Brain microvascular endothelial cell (primary cell): ENCODE measurements at regions not wholly inside any gene's neighbourhood (a gene's known extent, or its start where the extent isn't known, plus 50 kb on each side); places are given as distances from the start of the nearest gene placed in this dataset.

ENCODE experiments used
- DNase-seq: peaks from one replicate; pipeline ENCODE4 v3.0.0-alpha.2; 2020
- H3K27ac ChIP-seq: fragments of 250-450 bp; sonication (Bioruptor Pico); 2 replicates; pipeline ENCODE4 v1.5.1; 2020; ENCODE audit warnings: mild to moderate bottlenecking, moderate library complexity
- H3K27me3 ChIP-seq: fragments of 250-450 bp; sonication (Bioruptor Pico); replicated peaks from 2 replicates; pipeline ENCODE4 v1.5.1; 2020; ENCODE audit warnings: mild to moderate bottlenecking
- H3K36me3 ChIP-seq: fragments of 250-450 bp; sonication (Bioruptor Pico); replicated peaks from 2 replicates; pipeline ENCODE4 v1.5.1; 2020; ENCODE audit warnings: mild to moderate bottlenecking
- H3K4me3 ChIP-seq: 2 replicates; pipeline ENCODE4 v1.5.1; 2011; ENCODE audit warnings: low read depth, mild to moderate bottlenecking, control low read depth, low read length, moderate library complexity
- in situ Hi-C: cut with HindIII; loops from 2 replicates; pipeline ENCODE4 v1.10.0; 2017; ENCODE audit warnings: low sequenced_read_pairs, low pct_ligation_motif_present
- TF ChIP-seq, protein P1 (sequence below): IDR thresholded peaks from 2 replicates; pipeline ENCODE4 v1.5.1; 2011; ENCODE audit warnings: low read depth, mild to moderate bottlenecking, moderate library complexity, low read length, control low read depth, inconsistent platforms; ENCODE audit errors: missing control alignments

DNA sequence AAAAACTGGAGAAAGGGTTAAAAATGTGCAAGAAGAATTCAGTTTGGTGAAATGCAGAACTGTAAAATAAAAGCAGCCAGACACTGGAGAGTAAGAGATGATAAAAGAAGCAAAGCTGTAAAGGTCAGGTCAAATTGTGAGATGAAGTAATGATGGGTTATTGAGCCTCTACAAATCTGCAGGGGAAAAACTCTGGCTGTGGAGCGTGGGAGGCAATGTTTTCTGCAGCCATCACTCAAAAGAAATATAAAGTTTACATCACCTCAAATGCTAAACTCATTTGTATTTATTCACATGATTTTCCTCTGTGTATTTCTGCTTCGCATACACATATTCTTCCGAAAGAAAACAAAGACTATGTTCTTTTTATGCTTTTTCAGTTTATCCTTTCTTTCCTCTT, 158.8 kb upstream of the GPR149 start:
- in situ Hi-C loops: no loop called here

DNA sequence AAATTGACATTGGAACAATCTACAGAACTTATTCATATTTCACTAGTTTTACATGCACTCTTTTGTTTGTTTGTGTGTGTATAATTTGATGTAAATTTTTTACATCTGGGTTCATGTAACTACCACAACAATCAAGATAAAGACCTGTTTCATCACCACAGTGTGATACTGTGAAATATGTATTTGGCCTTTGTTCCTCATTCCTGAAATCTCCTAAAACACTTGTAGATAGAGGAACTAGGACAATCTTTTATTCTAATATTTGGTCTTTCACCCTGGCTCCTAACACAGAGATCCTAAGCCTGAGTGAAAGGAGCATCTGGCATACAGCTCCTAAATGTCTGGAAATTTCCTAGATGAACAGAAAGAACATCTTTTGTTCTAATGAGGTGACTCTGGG, 155.0 kb upstream of the GPR149 start:
- DNase-seq: no peak
- no peak overlapping the region for H3K4me3 ChIP-seq
- H3K27ac ChIP-seq: no peak overlapping the region
- in situ Hi-C loops: no loop called here
- no peaks in the 10 kb centered on the region for H3K36me3 ChIP-seq
- H3K27me3 ChIP-seq: no peaks in the 10 kb centered on the region
- TF ChIP-seq, protein P1, sequence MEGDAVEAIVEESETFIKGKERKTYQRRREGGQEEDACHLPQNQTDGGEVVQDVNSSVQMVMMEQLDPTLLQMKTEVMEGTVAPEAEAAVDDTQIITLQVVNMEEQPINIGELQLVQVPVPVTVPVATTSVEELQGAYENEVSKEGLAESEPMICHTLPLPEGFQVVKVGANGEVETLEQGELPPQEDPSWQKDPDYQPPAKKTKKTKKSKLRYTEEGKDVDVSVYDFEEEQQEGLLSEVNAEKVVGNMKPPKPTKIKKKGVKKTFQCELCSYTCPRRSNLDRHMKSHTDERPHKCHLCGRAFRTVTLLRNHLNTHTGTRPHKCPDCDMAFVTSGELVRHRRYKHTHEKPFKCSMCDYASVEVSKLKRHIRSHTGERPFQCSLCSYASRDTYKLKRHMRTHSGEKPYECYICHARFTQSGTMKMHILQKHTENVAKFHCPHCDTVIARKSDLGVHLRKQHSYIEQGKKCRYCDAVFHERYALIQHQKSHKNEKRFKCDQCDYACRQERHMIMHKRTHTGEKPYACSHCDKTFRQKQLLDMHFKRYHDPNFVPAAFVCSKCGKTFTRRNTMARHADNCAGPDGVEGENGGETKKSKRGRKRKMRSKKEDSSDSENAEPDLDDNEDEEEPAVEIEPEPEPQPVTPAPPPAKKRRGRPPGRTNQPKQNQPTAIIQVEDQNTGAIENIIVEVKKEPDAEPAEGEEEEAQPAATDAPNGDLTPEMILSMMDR: no peak

More for the DNA sequence above, 158.8 kb upstream of the GPR149 start:
- H3K36me3 ChIP-seq: no peaks in the 10 kb centered on the region
- H3K4me3 ChIP-seq: no peak overlapping the region
- TF ChIP-seq, protein P1: no peak
- H3K27me3 ChIP-seq: no peaks in the 10 kb centered on the region
- no peak overlapping the region for H3K27ac ChIP-seq
- DNase-seq: no peak

DNA sequence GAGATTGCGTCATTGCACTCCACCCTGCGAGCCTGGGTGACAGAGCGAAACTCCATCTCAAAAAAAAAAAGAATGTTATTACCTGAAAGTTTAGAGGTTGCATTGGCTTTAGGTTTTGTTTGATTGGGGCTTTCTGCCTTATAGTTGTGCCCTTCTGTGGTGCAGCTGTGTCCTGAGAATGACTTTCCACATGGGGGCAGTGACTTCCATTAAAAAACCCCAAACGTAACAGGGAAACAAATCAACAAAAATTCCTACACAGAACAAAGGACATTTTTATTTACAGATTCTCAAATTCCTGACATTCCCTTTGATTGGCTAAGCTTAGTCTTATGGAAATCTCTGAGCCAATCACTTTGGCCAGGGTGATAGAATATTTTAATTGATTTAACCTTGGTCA, 154.1 kb upstream of the GPR149 start:
- no peak for DNase-seq
- in situ Hi-C loops: no loop called here
- H3K4me3 ChIP-seq: no peak overlapping the region
- TF ChIP-seq, protein P1: no peak
- H3K27ac ChIP-seq: no peak overlapping the region
- H3K27me3 ChIP-seq: no peaks in the 10 kb centered on the region
- H3K36me3 ChIP-seq: no peaks in the 10 kb centered on the region

DNA sequence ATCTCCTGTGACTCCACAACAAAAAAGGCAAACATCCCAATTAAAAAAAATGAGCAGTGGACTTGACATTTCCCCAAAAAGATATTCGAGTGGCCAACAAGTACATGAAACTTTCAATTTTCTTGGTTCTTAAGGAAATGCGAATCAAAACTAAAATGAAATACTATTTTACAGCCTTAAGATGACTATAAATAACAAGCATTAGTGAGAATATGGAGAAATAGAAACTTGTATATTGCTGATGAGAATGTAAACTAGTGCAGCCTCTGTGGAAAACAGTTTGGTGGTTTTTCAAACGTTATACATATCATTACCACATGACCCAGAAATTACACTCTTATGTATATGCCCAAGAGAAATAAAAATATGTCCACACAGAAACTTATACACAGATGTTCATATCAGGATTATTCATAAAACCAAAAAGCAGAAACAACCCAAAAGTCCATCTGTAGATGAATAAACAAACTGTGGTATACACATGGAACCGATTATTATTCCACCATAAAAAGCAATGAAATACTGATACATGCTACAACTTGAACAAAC, 153.2 kb upstream of the GPR149 start:
- Histone ChIP-seq H3K4me3 (no peak overlapping the region), H3K27ac (no peak overlapping the region), H3K27me3 (no peaks in the 10 kb centered on the region), H3K36me3 (no peaks in the 10 kb centered on the region)
- TF ChIP-seq, protein P1: no peak
- DNase-seq: no peak
- in situ Hi-C loops: no loop called here

DNA sequence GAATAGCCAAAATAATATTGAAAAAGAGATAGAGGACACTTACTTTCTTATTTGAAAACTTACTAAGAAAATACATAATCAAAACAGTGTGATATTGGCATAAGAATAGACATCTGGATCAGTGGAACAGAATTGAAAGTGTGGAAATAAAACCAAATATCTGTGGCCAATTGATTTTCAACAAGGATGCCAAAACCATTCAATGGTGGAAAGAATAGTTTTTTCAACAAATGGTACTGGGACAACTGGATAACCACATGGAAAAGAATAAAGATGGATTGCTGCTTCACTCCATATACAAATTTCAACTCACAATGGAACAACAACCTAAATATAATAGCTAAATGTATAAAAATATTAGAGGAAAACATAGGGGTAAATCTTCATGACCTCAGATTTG, 152.5 kb upstream of the GPR149 start:
- no peaks in the 10 kb centered on the region for H3K27me3 ChIP-seq
- no peak for DNase-seq
- TF ChIP-seq, protein P1: no peak
- H3K27ac ChIP-seq: no peak overlapping the region
- H3K4me3 ChIP-seq: no peak overlapping the region
- in situ Hi-C loops: no loop called here
- no peaks in the 10 kb centered on the region for H3K36me3 ChIP-seq

DNA sequence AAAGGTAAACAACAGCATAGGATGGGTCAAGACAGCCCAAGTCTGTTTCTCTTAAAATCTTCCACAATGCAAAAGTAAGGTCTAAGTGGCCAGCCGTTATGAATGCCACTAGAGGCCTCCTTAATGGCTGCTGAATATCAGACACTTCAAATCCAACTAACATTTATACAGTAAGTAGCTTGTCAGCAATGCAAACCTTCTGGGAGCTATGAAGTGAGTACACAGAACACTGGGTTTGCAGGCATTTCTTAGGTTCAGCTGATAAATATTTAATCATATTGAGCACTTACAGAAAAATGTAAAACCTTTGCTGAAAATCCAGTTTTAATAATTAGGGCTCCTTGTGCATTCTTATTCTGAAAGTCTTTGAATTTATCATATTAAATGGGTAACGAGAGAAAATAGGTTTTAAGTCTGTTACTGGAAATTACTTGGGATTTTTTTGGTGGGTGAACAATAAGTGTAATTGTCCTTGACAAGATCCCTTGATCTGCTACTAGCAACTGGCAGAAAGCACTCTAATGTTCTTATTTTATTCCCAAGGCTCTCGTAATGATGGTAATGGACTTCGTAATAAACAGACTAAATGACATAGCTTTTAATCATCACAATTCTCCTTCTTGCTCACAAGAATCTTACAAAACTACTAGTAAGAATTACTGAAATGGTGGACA, 141.7 kb upstream of the GPR149 start:
- in situ Hi-C loops: no loop called here
- Histone ChIP-seq H3K27ac (no peak overlapping the region), H3K4me3 (no peak overlapping the region), H3K27me3 (no peaks in the 10 kb centered on the region), H3K36me3 (no peaks in the 10 kb centered on the region)
- no peak for DNase-seq
- TF ChIP-seq, protein P1: no peak
